Common myeloid progenitor, CD34-positive (primary cell): ENCODE measurements at regions not wholly inside any gene's neighbourhood (a gene's known extent, or its start where the extent isn't known, plus 50 kb on each side); places are given as distances from the start of the nearest gene placed in this dataset.

Experiments used
- CTCF ChIA-PET: fragments of 350-600 bp; sonication (Branson Sonifier 250); formaldehyde crosslinking; loops from one replicate; lab custom pipeline; 2021; ENCODE audit warnings: antibody characterized with exemption; lab: Charles Lee
- POLR2A ChIA-PET: fragments of 350-600 bp; sonication (Branson Sonifier 250); formaldehyde crosslinking; loops from one replicate; lab custom pipeline; 2021; ENCODE audit warnings: antibody characterized with exemption; lab: Charles Lee
- DNase-seq, 3 donors: peaks; one replicate each; pipeline versions ENCODE4 v3.0.0 to v3.0.0-alpha.2; 2013
- H3K27ac ChIP-seq, 2 experiments: 1 replicate in 1 of 2; 2 replicates in 1 of 2; pipeline ENCODE4 v1.7.0; 2013; ENCODE audit warnings: inconsistent platforms in 2 of 2, low read length in 2 of 2, mild to moderate bottlenecking in 2 of 2, low read depth in 1 of 2, moderate library complexity in 1 of 2; ENCODE audit not compliant: severe bottlenecking in 2 of 2, insufficient read depth in 1 of 2, poor library complexity in 1 of 2
- H3K27me3 ChIP-seq, 5 experiments: replicated peaks in 2 of 5; 1 replicate in 3 of 5; 2 replicates in 2 of 5; pipeline versions ENCODE4 v1.6.1 to v1.7.0; 2013; ENCODE audit warnings: low read length in 4 of 5, mild to moderate bottlenecking in 2 of 5, moderate library complexity in 2 of 5, inconsistent platforms in 1 of 5; ENCODE audit not compliant: insufficient read depth in 5 of 5, control insufficient read depth in 4 of 5
- H3K36me3 ChIP-seq, 4 experiments: 1 replicate in 2 of 4; 2 replicates in 2 of 4; pipeline versions ENCODE4 v1.6.1 to v1.7.0; 2013; ENCODE audit warnings: low read length in 3 of 4, control low read depth in 1 of 4, mild to moderate bottlenecking in 1 of 4; ENCODE audit not compliant: control insufficient read depth in 4 of 4, insufficient read depth in 4 of 4
- H3K4me1 ChIP-seq, 4 experiments: 1 replicate in 3 of 4; 2 replicates in 1 of 4; pipeline versions ENCODE4 v1.6.1 to v1.7.1; 2013; ENCODE audit warnings: low read length in 3 of 4, mild to moderate bottlenecking in 3 of 4, control low read depth in 1 of 4, inconsistent platforms in 1 of 4, moderate library complexity in 1 of 4; ENCODE audit not compliant: control insufficient read depth in 4 of 4, insufficient read depth in 4 of 4; ENCODE audit errors: control extremely low read depth in 1 of 4
- H3K4me3 ChIP-seq, 7 experiments: 1 replicate in 4 of 7; 2 replicates in 3 of 7; pipeline versions ENCODE4 v1.5.1 to v1.7.0; 2013; ENCODE audit warnings: mild to moderate bottlenecking in 7 of 7, low read length in 6 of 7, moderate library complexity in 6 of 7, inconsistent platforms in 2 of 7, low read depth in 2 of 7, control low read depth in 1 of 7; ENCODE audit not compliant: insufficient read depth in 4 of 7, control insufficient read depth in 1 of 7; ENCODE audit errors: extremely low read depth in 1 of 7
- H3K9me3 ChIP-seq, 5 experiments: 1 replicate in 4 of 5; 2 replicates in 1 of 5; pipeline versions ENCODE4 v1.6.1 to v1.7.1; 2013; ENCODE audit warnings: low read length in 4 of 5, mild to moderate bottlenecking in 2 of 5, inconsistent platforms in 1 of 5, low read depth in 1 of 5, moderate library complexity in 1 of 5; ENCODE audit not compliant: control insufficient read depth in 4 of 5, insufficient read depth in 2 of 5; ENCODE audit errors: control extremely low read depth in 1 of 5
- WGBS: methylation state at CpG from one replicate; pipeline ENCODE4 v1.1.5; 2013; ENCODE audit not compliant: insufficient coverage; 5-methylcytosine and 5-hydroxymethylcytosine counted together

DNA sequence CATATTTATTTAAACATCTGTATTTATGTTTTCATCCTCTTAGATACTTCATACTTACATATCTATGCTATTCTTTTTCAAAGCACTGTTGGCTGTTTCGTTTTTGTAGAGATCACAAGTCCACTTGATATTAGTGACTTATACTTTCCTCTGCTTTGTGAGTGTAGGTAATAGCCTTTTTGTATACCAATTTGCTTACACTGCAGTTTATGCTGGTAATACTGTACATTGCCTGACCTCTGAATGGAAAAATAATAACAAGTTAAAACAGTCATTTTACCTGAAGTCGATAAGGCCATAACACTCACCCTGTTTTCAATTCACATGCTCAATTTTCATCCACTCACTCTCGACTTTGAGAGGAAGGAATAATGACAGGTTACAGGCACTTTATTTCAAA, 89.9 kb upstream of the NANOGP8 start:
- 100% methylated on average over 2 of the region's 3 CpGs for WGBS
- H3K27me3 ChIP-seq: no peaks in the 10 kb centered on the region
- ChIA-PET POLR2A (no interaction called here), CTCF (no interaction called here)
- H3K4me3 ChIP-seq: no peak overlapping the region
- no peak for DNase-seq
- no peaks in the 10 kb centered on the region for H3K36me3 ChIP-seq
- no peaks in the 10 kb centered on the region for H3K9me3 ChIP-seq
- H3K4me1 ChIP-seq: no peaks in the 10 kb centered on the region
- no peak overlapping the region for H3K27ac ChIP-seq

DNA sequence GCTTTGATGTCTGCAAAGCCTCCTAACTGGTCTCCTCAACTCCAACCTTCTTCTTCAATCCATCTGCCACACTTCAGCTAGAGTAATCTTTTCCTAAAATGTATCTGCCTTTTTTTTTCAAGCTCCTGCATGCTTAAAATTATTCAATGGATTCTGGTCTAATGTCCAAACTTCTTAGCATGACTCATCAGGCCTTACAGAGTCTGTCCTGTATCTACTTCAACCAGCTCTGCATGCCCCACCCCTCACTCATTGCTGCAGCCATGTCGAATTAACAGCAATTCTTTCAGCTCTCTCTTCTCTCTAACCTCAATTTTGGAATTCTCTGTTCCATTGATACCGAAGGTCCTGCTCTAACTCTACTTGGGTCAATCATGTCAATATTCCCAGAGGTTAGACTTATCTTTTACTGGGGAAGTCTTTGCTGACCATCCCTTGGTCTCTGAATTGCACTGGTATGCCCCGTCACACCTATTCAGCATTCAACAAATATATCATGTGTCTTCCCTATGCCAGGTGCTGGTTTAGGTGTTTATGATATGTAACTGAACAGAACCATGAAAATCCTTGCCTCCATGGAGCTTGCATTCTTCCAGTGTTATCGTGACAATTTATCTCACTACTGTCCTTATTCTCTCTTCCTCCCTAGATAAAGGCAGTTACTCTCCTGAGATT, 88.5 kb upstream of the NANOGP8 start:
- Histone ChIP-seq H3K4me3 (no peak overlapping the region), H3K9me3 (no peaks in the 10 kb centered on the region), H3K27ac (no peak overlapping the region), H3K36me3 (no peaks in the 10 kb centered on the region), H3K27me3 (no peaks in the 10 kb centered on the region), H3K4me1 (no peaks in the 10 kb centered on the region)
- WGBS: 90% methylated on average over 1 of the region's 4 CpGs
- POLR2A ChIA-PET: no interaction called here
- CTCF ChIA-PET: no interaction called here
- DNase-seq: no peak

DNA sequence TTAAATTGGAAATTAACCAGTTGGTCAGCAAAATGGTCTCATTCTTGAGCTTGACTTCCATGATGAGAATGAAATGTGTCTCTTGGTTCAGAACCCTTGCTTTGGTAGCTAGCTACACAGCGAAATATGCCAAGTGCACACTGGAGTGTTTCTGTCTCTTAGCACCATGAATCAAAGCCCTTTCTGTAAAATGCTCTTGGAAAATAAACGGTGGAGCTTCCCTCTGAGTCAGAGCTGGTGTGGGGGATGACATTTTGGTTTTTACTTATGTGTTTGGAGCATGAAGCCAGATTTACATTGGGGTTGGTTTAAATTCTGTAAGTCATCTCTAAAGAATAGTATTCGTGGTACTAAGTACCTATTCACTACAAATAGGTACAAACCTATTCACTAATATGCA, 85.1 kb upstream of the NANOGP8 start:
- H3K36me3 ChIP-seq: no peaks in the 10 kb centered on the region
- ChIA-PET POLR2A (no interaction called here), CTCF (no interaction called here)
- 100% methylated on average over 1 of the region's 3 CpGs for WGBS
- no peaks in the 10 kb centered on the region for H3K4me1 ChIP-seq
- DNase-seq: no peak
- no peak overlapping the region for H3K27ac ChIP-seq
- H3K9me3 ChIP-seq: no peaks in the 10 kb centered on the region
- H3K27me3 ChIP-seq: no peaks in the 10 kb centered on the region
- H3K4me3 ChIP-seq: no peak overlapping the region

DNA sequence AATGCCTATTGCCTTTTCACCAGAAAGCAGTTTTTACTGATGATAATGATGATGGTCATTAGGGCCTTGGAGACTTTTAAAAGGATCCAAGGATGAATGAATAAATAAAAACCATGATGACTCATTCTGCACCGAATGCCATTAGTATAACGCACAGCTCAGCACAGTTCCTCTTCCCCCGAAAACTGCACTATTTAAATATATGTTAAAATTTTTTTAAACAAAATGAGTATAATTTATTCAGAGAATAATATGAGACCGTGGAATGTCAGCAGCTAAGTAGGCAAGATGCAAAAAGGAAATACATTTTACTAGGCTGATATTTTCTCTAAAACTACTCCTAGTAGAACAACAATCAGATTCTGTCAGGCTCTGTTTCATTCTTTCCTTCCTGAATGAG, 83.4 kb upstream of the NANOGP8 start:
- Histone ChIP-seq H3K27ac (no peak overlapping the region), H3K27me3 (no peaks in the 10 kb centered on the region), H3K36me3 (no peaks in the 10 kb centered on the region), H3K9me3 (no peaks in the 10 kb centered on the region), H3K4me1 (no peaks in the 10 kb centered on the region), H3K4me3 (no peak overlapping the region)
- ChIA-PET POLR2A (no interaction called here), CTCF (no interaction called here)
- no peak for DNase-seq
- WGBS: no CpG with 5 or more reads among the region's 4 CpGs

DNA sequence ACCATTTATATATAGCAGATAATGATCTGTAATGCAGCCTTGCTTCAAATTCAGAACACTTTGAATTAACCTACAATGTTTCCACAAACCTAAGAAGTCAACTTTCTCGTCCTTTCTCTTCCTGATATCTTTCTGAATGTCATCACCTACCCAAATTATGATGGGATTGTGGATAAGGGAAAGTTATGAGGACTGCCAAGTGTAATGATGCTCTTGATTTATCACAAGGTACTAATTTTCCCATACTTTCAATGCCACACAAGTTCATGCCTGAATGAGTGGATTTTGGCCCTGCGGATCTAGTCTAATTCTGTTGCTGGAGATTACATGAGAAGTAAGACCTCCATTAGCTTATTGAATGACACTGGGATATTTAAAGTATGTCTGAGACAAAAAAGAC, 82.6 kb upstream of the NANOGP8 start:
- DNase-seq: no peak
- H3K4me3 ChIP-seq: no peak overlapping the region
- H3K27me3 ChIP-seq: no peaks in the 10 kb centered on the region
- CTCF ChIA-PET: no interaction called here
- POLR2A ChIA-PET: no interaction called here
- whole genome bisulfite sequencing: no CpG with 5 or more reads among the region's 2 CpGs
- no peaks in the 10 kb centered on the region for H3K36me3 ChIP-seq
- H3K4me1 ChIP-seq: no peaks in the 10 kb centered on the region
- H3K9me3 ChIP-seq: no peaks in the 10 kb centered on the region
- H3K27ac ChIP-seq: no peak overlapping the region

DNA sequence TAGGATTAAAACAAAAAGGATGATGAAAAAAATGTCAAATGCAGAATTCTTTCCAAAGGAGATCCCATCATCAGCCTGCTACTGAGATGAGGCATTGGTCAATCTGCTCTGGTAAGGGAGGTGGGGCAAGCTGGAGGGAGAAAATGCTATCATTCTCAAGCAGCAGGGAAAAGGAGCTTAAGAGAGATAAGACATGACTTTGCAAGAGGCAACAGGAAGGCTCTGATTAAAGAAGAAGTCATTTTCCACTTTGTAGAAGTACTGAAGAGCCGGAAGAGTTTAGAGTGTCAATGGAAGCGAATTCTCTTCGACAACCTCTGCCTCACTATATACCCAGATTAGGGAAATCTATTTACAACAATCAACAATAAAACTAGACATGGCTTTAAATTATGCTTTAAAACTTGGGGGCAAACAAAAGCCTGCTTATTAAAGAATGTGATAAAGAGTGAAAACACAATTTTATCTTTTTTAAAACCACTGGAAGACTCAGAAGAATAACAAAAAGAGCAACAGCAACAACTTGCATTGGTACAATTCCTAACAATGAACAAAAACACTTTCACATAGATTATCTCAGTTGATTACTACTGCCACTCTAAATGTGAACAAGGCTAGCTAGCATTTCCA, 81.8 kb upstream of the NANOGP8 start:
- CTCF ChIA-PET: no interaction called here

DNA sequence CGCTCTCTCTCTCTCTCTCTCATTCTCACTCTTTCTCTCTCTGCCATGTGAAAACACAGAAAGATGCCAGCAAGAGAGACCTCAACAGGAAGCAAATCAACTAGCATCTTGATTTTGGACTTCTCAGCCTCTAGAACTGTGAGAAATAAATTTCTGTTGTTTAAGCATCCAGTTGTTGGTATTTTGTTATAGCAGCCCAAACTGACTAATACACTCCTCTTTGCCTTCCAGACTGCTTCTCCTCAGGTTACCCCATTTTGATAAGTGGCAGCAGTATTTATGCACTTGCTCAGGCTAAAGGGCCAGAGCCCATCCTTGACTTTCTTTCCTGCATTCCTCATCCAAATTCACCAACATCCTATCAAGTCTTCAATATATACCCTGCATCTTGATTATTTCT, 76.6 kb upstream of the NANOGP8 start:
- ChIA-PET POLR2A (no interaction called here), CTCF (no interaction called here)
- Histone ChIP-seq H3K4me1 (no peaks in the 10 kb centered on the region), H3K9me3 (peaks cover 0 to 4% (median 0%) of the 10 kb centered on the region in 5 experiments), H3K4me3 (no peak overlapping the region), H3K27me3 (no peaks in the 10 kb centered on the region), H3K27ac (no peak overlapping the region), H3K36me3 (no peaks in the 10 kb centered on the region)
- DNase-seq: no peak
- WGBS: no CpG with 5 or more reads among the region's 1 CpG

More for the DNA sequence above, 81.8 kb upstream of the NANOGP8 start:
- WGBS: no CpG with 5 or more reads among the region's 3 CpGs
- peak; percentile 8 to 40 (median 13) for DNase-seq
- H3K4me1 ChIP-seq: no peaks in the 10 kb centered on the region
- H3K4me3 ChIP-seq: no peak overlapping the region
- H3K36me3 ChIP-seq: no peaks in the 10 kb centered on the region
- no peak overlapping the region for H3K27ac ChIP-seq
- no peaks in the 10 kb centered on the region for H3K9me3 ChIP-seq
- H3K27me3 ChIP-seq: no peaks in the 10 kb centered on the region
- POLR2A ChIA-PET: no interaction called here
